H1 (cell line): ENCODE measurements at regions not wholly inside any gene's neighbourhood (a gene's known extent, or its start where the extent isn't known, plus 50 kb on each side); places are given as distances from the start of the nearest gene placed in this dataset.
"Not testable (repeated sequence)": the region's sequence is repeated elsewhere in the genome, so short reads cannot be mapped to it uniquely, and the experiment has no call there.

Experiments used
- CTCF ChIA-PET: fragments of 300-600 bp; sonication (Branson Sonifier 250); formaldehyde crosslinking; loops from one replicate; lab custom pipeline; 2021; ENCODE audit not compliant: partially characterized antibody; lab: Charles Lee
- POLR2A ChIA-PET: fragments of 300-600 bp; sonication (Branson Sonifier 250); formaldehyde crosslinking; loops from one replicate; lab custom pipeline; 2021; ENCODE audit warnings: inconsistent platforms; ENCODE audit not compliant: partially characterized antibody; lab: Charles Lee
- DNase-seq, 2 experiments: peaks; one replicate each; pipeline versions ENCODE4 v3.0.0 to v3.0.0-alpha.2; 2010 to 2022; ENCODE audit warnings: low spot score in 2 of 2, low read depth in 1 of 2, mixed read lengths in 1 of 2
- FAIRE-seq: peaks from 2 replicates; lab custom pipeline; 2011; peaks lifted over from hg19 to GRCh38; lab: Jason Lieb, UNC
- H2AFZ ChIP-seq: 2 replicates; pipeline ENCODE4 v1.8.1; 2012; ENCODE audit warnings: low read length, inconsistent platforms
- H2AK5ac ChIP-seq: 2 replicates; pipeline ENCODE4 v1.6.1; 2013; ENCODE audit warnings: low read depth, low read length
- H2BK120ac ChIP-seq: replicated peaks from 2 replicates; pipeline ENCODE3; 2013; ENCODE audit warnings: low read depth, low read length, inconsistent platforms
- H2BK12ac ChIP-seq: 2 replicates; pipeline ENCODE4 v1.6.1; 2013; ENCODE audit warnings: low read depth, low read length
- H2BK15ac ChIP-seq: 2 replicates; pipeline ENCODE4 v1.6.1; 2013; ENCODE audit warnings: low read length
- H2BK20ac ChIP-seq: 2 replicates; pipeline ENCODE4 v1.6.1; 2013; ENCODE audit warnings: low read length
- H2BK5ac ChIP-seq: 2 replicates; pipeline ENCODE4 v1.6.1; 2013; ENCODE audit warnings: low read depth, low read length
- H3K14ac ChIP-seq: 2 replicates; pipeline ENCODE4 v1.6.1; 2013; ENCODE audit warnings: inconsistent platforms; ENCODE audit not compliant: insufficient read length
- H3K18ac ChIP-seq: 2 replicates; pipeline ENCODE4 v1.6.1; 2013; ENCODE audit warnings: low read length; ENCODE audit errors: extremely low read depth
- H3K23ac ChIP-seq: 2 replicates; pipeline ENCODE4 v1.6.1; 2013; ENCODE audit warnings: inconsistent platforms; ENCODE audit not compliant: insufficient read length
- H3K23me2 ChIP-seq: 2 replicates; pipeline ENCODE4 v1.6.1; 2013; ENCODE audit warnings: low read depth, low read length
- H3K27ac ChIP-seq: 2 replicates; pipeline ENCODE4 v1.6.1; 2011; ENCODE audit warnings: low read depth, low read length, inconsistent platforms
- H3K27me3 ChIP-seq, 4 experiments: replicated peaks in 1 of 4; 1 replicate in 1 of 4; 2 replicates in 3 of 4; pipeline versions ENCODE4 v1.6.1 to v1.8.1; 2011 to 2013; ENCODE audit warnings: low read length in 3 of 4, mild to moderate bottlenecking in 3 of 4, inconsistent platforms in 2 of 4, mixed read lengths in 2 of 4, moderate library complexity in 1 of 4; ENCODE audit not compliant: control insufficient read depth in 3 of 4, insufficient read depth in 3 of 4; ENCODE audit errors: extremely low read depth in 1 of 4
- H3K36me3 ChIP-seq, 4 experiments: 2 replicates each; pipeline versions ENCODE4 v1.6.1 to v1.8.1; 2011 to 2013; ENCODE audit warnings: mild to moderate bottlenecking in 4 of 4, low read length in 3 of 4, moderate library complexity in 2 of 4, control low read depth in 1 of 4, inconsistent platforms in 1 of 4; ENCODE audit not compliant: insufficient read depth in 4 of 4, control insufficient read depth in 2 of 4
- H3K4ac ChIP-seq: replicated peaks from 2 replicates; pipeline ENCODE3; 2013; ENCODE audit warnings: low read length, low read depth, mixed read lengths, inconsistent platforms; ENCODE audit not compliant: insufficient read length
- H3K4me1 ChIP-seq, 4 experiments: replicated peaks in 1 of 4; 1 replicate in 1 of 4; 2 replicates in 3 of 4; pipeline versions ENCODE4 v1.6.1 to v1.8.1; 2011 to 2013; ENCODE audit warnings: low read length in 3 of 4, inconsistent platforms in 2 of 4, mixed read lengths in 1 of 4; ENCODE audit not compliant: insufficient read depth in 4 of 4, control insufficient read depth in 3 of 4
- H3K4me2 ChIP-seq, 2 experiments: 2 replicates each; pipeline versions ENCODE4 v1.6.1 to v1.8.1; 2011 to 2013; ENCODE audit warnings: low read depth in 2 of 2, low read length in 2 of 2, control low read depth in 1 of 2, inconsistent platforms in 1 of 2, mild to moderate bottlenecking in 1 of 2; ENCODE audit not compliant: insufficient read depth in 1 of 2
- H3K4me3 ChIP-seq, 4 experiments: fragments of 200-600, 300-600 bp in 1 of 4; sonication (generic), shearing (Covaris generic), sonication (Bioruptor Twin) in 1 of 4; 2 replicates each; pipeline versions ENCODE4 v1.5.1 to v1.8.1; 2011 to 2016; ENCODE audit warnings: low read length in 4 of 4, low read depth in 3 of 4, control low read depth in 2 of 4, inconsistent platforms in 2 of 4, mild to moderate bottlenecking in 2 of 4, mixed read lengths in 1 of 4, moderate library complexity in 1 of 4; ENCODE audit not compliant: insufficient read depth in 2 of 4; ENCODE audit errors: extremely low read depth in 1 of 4
- H3K56ac ChIP-seq: replicated peaks from 2 replicates; pipeline ENCODE3; 2013; ENCODE audit warnings: low read depth, mild to moderate bottlenecking, mixed read lengths, low read length, inconsistent platforms; ENCODE audit not compliant: insufficient read length
- H3K79me1 ChIP-seq: 2 replicates; pipeline ENCODE4 v1.6.1; 2013; ENCODE audit warnings: low read depth, low read length, control low read depth
- H3K79me2 ChIP-seq, 2 experiments: 2 replicates each; pipeline versions ENCODE4 v1.6.1 to v1.8.1; 2012 to 2013; ENCODE audit warnings: low read length in 2 of 2, mild to moderate bottlenecking in 2 of 2, inconsistent platforms in 1 of 2; ENCODE audit not compliant: insufficient read depth in 2 of 2, control insufficient read depth in 1 of 2
- H3K9ac ChIP-seq, 4 experiments: replicated peaks in 1 of 4; 1 replicate in 1 of 4; 2 replicates in 3 of 4; pipeline versions ENCODE4 v1.6.1 to v1.8.1; 2011 to 2013; ENCODE audit warnings: low read depth in 3 of 4, low read length in 3 of 4, control low read depth in 2 of 4, mild to moderate bottlenecking in 2 of 4, moderate library complexity in 2 of 4, inconsistent platforms in 1 of 4; ENCODE audit errors: extremely low read depth in 1 of 4
- H3K9me3 ChIP-seq, 2 experiments: 2 replicates each; pipeline versions ENCODE4 v1.6.1 to v1.8.1; 2012 to 2013; ENCODE audit warnings: mild to moderate bottlenecking in 2 of 2, moderate library complexity in 2 of 2, control low read depth in 1 of 2, inconsistent platforms in 1 of 2, low read depth in 1 of 2, low read length in 1 of 2, mixed read lengths in 1 of 2; ENCODE audit not compliant: insufficient read depth in 2 of 2
- H4K20me1 ChIP-seq, 2 experiments: replicated peaks in 1 of 2; 2 replicates each; pipeline versions ENCODE3 to v1.8.1; 2011 to 2013; ENCODE audit warnings: inconsistent platforms in 2 of 2, low read length in 2 of 2, mild to moderate bottlenecking in 1 of 2; ENCODE audit not compliant: insufficient read depth in 2 of 2, control insufficient read depth in 1 of 2
- H4K5ac ChIP-seq: 2 replicates; pipeline ENCODE4 v1.6.1; 2013; ENCODE audit warnings: low read length, low read depth, mixed read lengths, inconsistent platforms; ENCODE audit not compliant: insufficient read length
- H4K8ac ChIP-seq: 2 replicates; pipeline ENCODE4 v1.8.0; 2013; ENCODE audit warnings: mild to moderate bottlenecking, moderate library complexity, low read length, inconsistent platforms; ENCODE audit not compliant: insufficient read depth; ENCODE audit errors: extremely low read depth
- H4K91ac ChIP-seq: replicated peaks from 2 replicates; pipeline ENCODE3; 2013; ENCODE audit warnings: low read length, mixed read lengths, inconsistent platforms; ENCODE audit not compliant: insufficient read length
- WGBS, 2 experiments: shearing (Covaris generic) in 1 of 2; methylation state at CpG; one replicate each; pipeline versions ENCODE4 v1.1.6 to v1.1.7; 2013 to 2015; ENCODE audit warnings: low lambda C conversion rate in 2 of 2, mixed read lengths in 2 of 2, inconsistent platforms in 1 of 2, low coverage in 1 of 2, missing lambda C conversion rate in 1 of 2; ENCODE audit not compliant: insufficient replicate concordance in 2 of 2, insufficient coverage in 1 of 2, insufficient read length in 1 of 2; ENCODE audit errors: extremely low coverage in 1 of 2, missing lambda C conversion rate in 1 of 2; 5-methylcytosine and 5-hydroxymethylcytosine counted together

- H3K9me3 ChIP-seq, H2BK120ac ChIP-seq, H2AK5ac ChIP-seq, H3K4me1 ChIP-seq, CTCF ChIA-PET, H3K56ac ChIP-seq, H3K18ac ChIP-seq, H3K36me3 ChIP-seq, H3K23me2 ChIP-seq, H2BK5ac ChIP-seq, FAIRE-seq, H3K79me2 ChIP-seq, H4K8ac ChIP-seq, H3K14ac ChIP-seq, DNase-seq, H2BK20ac ChIP-seq, POLR2A ChIA-PET, H4K20me1 ChIP-seq, H3K27ac ChIP-seq, H3K9ac ChIP-seq, H2AFZ ChIP-seq, H2BK15ac ChIP-seq, H4K5ac ChIP-seq, H3K27me3 ChIP-seq, H3K4me2 ChIP-seq, H3K4me3 ChIP-seq, H2BK12ac ChIP-seq, H3K4ac ChIP-seq, H3K23ac ChIP-seq, H4K91ac ChIP-seq, H3K79me1 ChIP-seq: not testable (repeated sequence)
- WGBS, 2 experiments: 79% methylated on average over 9 of the region's 9 CpGs; no CpG with 5 or more reads in 1 of the 2 experiments
Observed at GRCh38 chr4:119402322-119403308, 80.7 kb upstream of the FABP2 start.
